Endothelial cell of umbilical vein (primary cell): ENCODE measurements at regions not wholly inside any gene's neighbourhood (a gene's known extent, or its start where the extent isn't known, plus 50 kb on each side); places are given as distances from the start of the nearest gene placed in this dataset. TPM values are rescaled to one million over a fixed set of nuclear protein-coding genes. Genes with fewer than 3 reads are reported as not detected.
"Not testable (repeated sequence)": the region's sequence is repeated elsewhere in the genome, so short reads cannot be mapped to it uniquely, and the experiment has no call there.

Experiments used
- BruUV-seq: library from RNA; stranded (reverse); fragments of 400-500 nt; replicated peaks from 2 replicates; lab custom pipeline; 2021; lab: Mats Ljungman, UMichigan
- CTCF ChIA-PET: fragments of 300-600, 350-600 bp; sonication (Branson Sonifier 250); formaldehyde crosslinking; loops from one replicate; lab custom pipeline; 2021; ENCODE audit warnings: antibody characterized with exemption, inconsistent platforms; lab: Charles Lee
- POLR2A ChIA-PET: fragments of 300-600, 350-600 bp; sonication (Branson Sonifier 250); formaldehyde crosslinking; loops from one replicate; lab custom pipeline; 2021; ENCODE audit warnings: antibody characterized with exemption, inconsistent platforms; lab: Charles Lee
- DNase-seq: peaks from one replicate; pipeline ENCODE4 v3.0.0-alpha.2; 2011; ENCODE audit warnings: low read depth, low spot score
- FAIRE-seq: peaks from 2 replicates; lab custom pipeline; 2011; peaks lifted over from hg19 to GRCh38; lab: Jason Lieb, UNC
- H2AFZ ChIP-seq: 2 replicates; pipeline ENCODE4 v1.6.0; 2012; ENCODE audit warnings: low read depth, low read length, control low read depth, inconsistent platforms
- H3K27ac ChIP-seq: 2 replicates; pipeline ENCODE4 v1.5.1; 2011; ENCODE audit warnings: low read depth, mild to moderate bottlenecking, control low read depth, low read length, moderate library complexity; ENCODE audit not compliant: insufficient read depth
- H3K27me3 ChIP-seq, 2 experiments: 2 replicates each; pipeline versions ENCODE4 v1.6.0 to v1.6.1; 2011; ENCODE audit warnings: low read length in 2 of 2, mixed read lengths in 1 of 2; ENCODE audit not compliant: control insufficient read depth in 2 of 2, insufficient read depth in 2 of 2
- H3K36me3 ChIP-seq, 2 experiments: 2 replicates in 1 of 2; 3 replicates in 1 of 2; pipeline ENCODE4 v1.5.1; 2011; ENCODE audit warnings: low read length in 2 of 2, mild to moderate bottlenecking in 1 of 2, moderate library complexity in 1 of 2; ENCODE audit not compliant: control insufficient read depth in 2 of 2, insufficient read depth in 2 of 2; ENCODE audit errors: extremely low read depth in 1 of 2
- H3K4me1 ChIP-seq: 3 replicates; pipeline ENCODE4 v1.5.1; 2011; ENCODE audit warnings: mild to moderate bottlenecking, low read length; ENCODE audit not compliant: control insufficient read depth, insufficient read depth; ENCODE audit errors: extremely low read depth
- H3K4me2 ChIP-seq: 2 replicates; pipeline ENCODE4 v1.6.1; 2011; ENCODE audit warnings: low read length, control low read depth, mixed read lengths; ENCODE audit not compliant: insufficient read depth
- H3K4me3 ChIP-seq, 3 experiments: fragments of 200-600 bp in 1 of 3; sonication (generic), shearing (Covaris generic) in 1 of 3; replicated peaks in 1 of 3; 2 replicates each; pipeline ENCODE4 v1.5.1; 2011 to 2016; ENCODE audit warnings: control low read depth in 3 of 3, low read length in 3 of 3, mild to moderate bottlenecking in 2 of 3, inconsistent platforms in 1 of 3, low read depth in 1 of 3, moderate library complexity in 1 of 3; ENCODE audit not compliant: insufficient read depth in 1 of 3
- H3K79me2 ChIP-seq: 2 replicates; pipeline ENCODE4 v1.6.0; 2012; ENCODE audit warnings: low read length, inconsistent platforms; ENCODE audit not compliant: control insufficient read depth, insufficient read depth
- H3K9ac ChIP-seq: replicated peaks from 2 replicates; pipeline ENCODE3; 2011; ENCODE audit warnings: low read length, control low read depth; ENCODE audit not compliant: insufficient read depth; ENCODE audit errors: extremely low read depth
- H3K9me1 ChIP-seq: replicated peaks from 3 replicates; pipeline ENCODE4 v1.6.0; 2011; ENCODE audit warnings: mild to moderate bottlenecking, low read length; ENCODE audit not compliant: control insufficient read depth, insufficient read depth; ENCODE audit errors: extremely low read depth
- H3K9me3 ChIP-seq: replicated peaks from 2 replicates; pipeline ENCODE4 v1.5.1; 2012; ENCODE audit warnings: low read length, inconsistent platforms; ENCODE audit not compliant: control insufficient read depth, insufficient read depth
- H4K20me1 ChIP-seq: replicated peaks from 2 replicates; pipeline ENCODE3; 2011; ENCODE audit warnings: mild to moderate bottlenecking, low read length; ENCODE audit not compliant: control insufficient read depth, insufficient read depth; ENCODE audit errors: extremely low read depth
- dilution Hi-C: fragments of 300-500 bp; cut with MboI; formaldehyde crosslinking; loops from one replicate; pipeline ENCODE4 v1.15.0; 2019; ENCODE audit warnings: low sequenced_read_pairs; ENCODE audit not compliant: extremely low pct_ligation_motif_present
- intact Hi-C: fragments of 100-400 bp; cut with micrococcal nuclease; formaldehyde crosslinking; loops from one replicate; pipeline ENCODE4 v1.10.0; 2022
- small RNA-seq: library from RNA; depleted of rRNA; stranded (forward); fragments of <200 nt; gene quantifications from one replicate; pipeline ENCODE3, GENCODE V24; 2012; ENCODE audit warnings: low replicate concordance, low read depth; ENCODE audit not compliant: insufficient read depth, insufficient read length

DNA sequence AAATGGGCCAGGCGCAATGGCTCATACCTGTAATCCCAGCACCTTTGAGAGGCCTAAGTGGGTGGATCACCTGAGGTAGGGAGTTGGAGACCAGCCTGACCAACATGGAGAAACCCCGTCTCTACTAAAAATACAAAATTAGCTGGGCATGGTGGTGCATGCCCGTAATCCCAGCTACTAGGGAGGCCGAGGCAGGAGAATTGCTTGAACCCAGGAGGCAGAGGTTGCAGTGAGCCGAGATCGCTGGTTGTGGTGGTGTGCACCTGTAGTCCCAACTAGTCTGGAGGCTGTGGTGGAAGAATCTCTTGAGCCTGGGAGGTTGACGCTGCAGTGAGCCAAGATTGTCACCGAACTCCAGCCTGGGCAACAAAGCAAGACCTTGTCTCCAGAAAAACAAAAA lies 50.5 kb upstream of the ZNF217 start:
- H3K4me2 ChIP-seq, H3K9me1 ChIP-seq, H4K20me1 ChIP-seq, H3K27ac ChIP-seq, H3K9ac ChIP-seq, H3K79me2 ChIP-seq, BruUV-seq, POLR2A ChIA-PET, H3K36me3 ChIP-seq, H3K27me3 ChIP-seq, H3K9me3 ChIP-seq, dilution Hi-C loops, H3K4me3 ChIP-seq, FAIRE-seq, H2AFZ ChIP-seq, DNase-seq: not testable (repeated sequence)
- CTCF ChIA-PET = interaction anchor here (2.0 kb wide), 1 partner anchor 13 kb away, joined by 6 read pairs; no protein-coding TSS in a partner anchor
- peaks cover 20% of the 10 kb centered on the region for H3K4me1 ChIP-seq
- intact Hi-C loops = loop anchor here (5.0 kb wide), 1 partner anchor 223 kb away; no protein-coding TSS in a partner anchor

Small RNAs in the stretch of these regions (small RNA-seq; reads per million reads assigned to genes)
- not detected for gene RNU7-14P
